Smooth muscle cell (in vitro differentiated cells): ENCODE measurements at regions not wholly inside any gene's neighbourhood (a gene's known extent, or its start where the extent isn't known, plus 50 kb on each side); places are given as distances from the start of the nearest gene placed in this dataset.

Experiments used
- DNase-seq: peaks from one replicate; lab custom pipeline; 2025; ENCODE audit not compliant: unreplicated experiment; lab: John Stamatoyannopoulos, UW
- H2AFZ ChIP-seq: fragments of 200-600 bp; sonication (generic); 2 replicates; pipeline ENCODE4 v1.6.0; 2016; ENCODE audit warnings: antibody characterized with exemption, low read depth, mild to moderate bottlenecking
- H3F3A ChIP-seq: fragments of 200-600 bp; sonication (generic); 2 replicates; pipeline ENCODE4 v1.6.0; 2017; ENCODE audit warnings: antibody characterized with exemption, low read depth
- H3K27ac ChIP-seq: fragments of 200-600 bp; sonication (generic); 2 replicates; pipeline ENCODE4 v1.5.1; 2016; ENCODE audit warnings: low read depth, mild to moderate bottlenecking
- H3K27me3 ChIP-seq: fragments of 200-600 bp; sonication (generic); 2 replicates; pipeline ENCODE4 v1.6.1; 2016; ENCODE audit warnings: low read depth, mild to moderate bottlenecking
- H3K36me3 ChIP-seq: fragments of 200-600 bp; sonication (generic); 2 replicates; pipeline ENCODE4 v1.5.1; 2016; ENCODE audit warnings: low read depth
- H3K4me1 ChIP-seq: fragments of 200-600 bp; sonication (generic); 2 replicates; pipeline ENCODE4 v1.5.1; 2016; ENCODE audit warnings: low read depth
- H3K4me2 ChIP-seq: fragments of 200-600 bp; sonication (generic); 2 replicates; pipeline ENCODE4 v1.6.0; 2016; ENCODE audit warnings: mild to moderate bottlenecking
- H3K4me3 ChIP-seq: fragments of 200-600 bp; sonication (generic); 2 replicates; pipeline ENCODE4 v1.5.1; 2016; ENCODE audit warnings: mild to moderate bottlenecking
- H3K79me2 ChIP-seq: fragments of 200-600 bp; sonication (generic); 2 replicates; pipeline ENCODE4 v1.6.0; 2016; ENCODE audit warnings: low read depth, mild to moderate bottlenecking
- H3K9ac ChIP-seq: fragments of 200-600 bp; sonication (generic); 2 replicates; pipeline ENCODE4 v1.6.0; 2016; ENCODE audit warnings: low read depth
- H3K9me3 ChIP-seq: fragments of 200-600 bp; sonication (generic); replicated peaks from 2 replicates; pipeline ENCODE4 v1.5.1; 2016; ENCODE audit warnings: low read depth
- H4K20me1 ChIP-seq: fragments of 200-600 bp; sonication (generic); 2 replicates; pipeline ENCODE4 v1.6.0; 2016; ENCODE audit warnings: low read depth
- WGBS: methylation state at CpG from one replicate; pipeline ENCODE4 v1.1.7; 2016; ENCODE audit warnings: low lambda C conversion rate; 5-methylcytosine and 5-hydroxymethylcytosine counted together
- TF ChIP-seq, protein P1 (sequence below): fragments of 200-600 bp; sonication (generic); IDR thresholded peaks from 2 replicates; pipeline ENCODE4 v1.5.1; 2017; ENCODE audit warnings: borderline replicate concordance, mild to moderate bottlenecking, antibody characterized with exemption; ENCODE audit not compliant: insufficient read depth, poor library complexity, severe bottlenecking

DNA sequence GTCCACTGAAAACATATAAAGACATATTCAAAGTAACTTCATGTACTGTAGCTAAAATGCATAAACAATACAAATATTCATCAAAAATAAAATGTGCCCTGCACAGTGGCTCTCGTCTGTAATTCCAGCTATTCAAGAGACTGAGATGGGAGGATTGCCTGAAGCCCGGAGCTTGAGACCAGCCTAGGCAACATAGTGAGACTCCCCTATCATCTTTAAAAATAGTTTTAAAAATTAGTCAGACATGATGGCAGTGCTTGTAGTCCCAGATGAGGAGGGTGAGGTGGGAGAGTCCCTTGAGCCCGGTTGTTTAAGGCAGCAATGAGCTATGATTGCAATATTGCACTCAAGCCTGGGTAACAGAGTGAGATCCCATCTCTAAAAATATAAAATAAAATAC is 534.1 kb downstream of the ANXA1 start:
- Histone ChIP-seq H3K4me2 (no peak overlapping the region), H3K36me3 (no peaks in the 10 kb centered on the region), H3K9me3 (no peaks in the 10 kb centered on the region), H3F3A (no peaks in the 10 kb centered on the region), H3K4me1 (peaks cover 5% of the 10 kb centered on the region), H3K27me3 (no peaks in the 10 kb centered on the region), H2AFZ (no peak overlapping the region), H4K20me1 (no peaks in the 10 kb centered on the region), H3K4me3 (no peak overlapping the region), H3K9ac (no peak overlapping the region), H3K27ac (no peak overlapping the region), H3K79me2 (no peaks in the 10 kb centered on the region)
- DNase-seq: no peak
- TF ChIP-seq, protein P1, sequence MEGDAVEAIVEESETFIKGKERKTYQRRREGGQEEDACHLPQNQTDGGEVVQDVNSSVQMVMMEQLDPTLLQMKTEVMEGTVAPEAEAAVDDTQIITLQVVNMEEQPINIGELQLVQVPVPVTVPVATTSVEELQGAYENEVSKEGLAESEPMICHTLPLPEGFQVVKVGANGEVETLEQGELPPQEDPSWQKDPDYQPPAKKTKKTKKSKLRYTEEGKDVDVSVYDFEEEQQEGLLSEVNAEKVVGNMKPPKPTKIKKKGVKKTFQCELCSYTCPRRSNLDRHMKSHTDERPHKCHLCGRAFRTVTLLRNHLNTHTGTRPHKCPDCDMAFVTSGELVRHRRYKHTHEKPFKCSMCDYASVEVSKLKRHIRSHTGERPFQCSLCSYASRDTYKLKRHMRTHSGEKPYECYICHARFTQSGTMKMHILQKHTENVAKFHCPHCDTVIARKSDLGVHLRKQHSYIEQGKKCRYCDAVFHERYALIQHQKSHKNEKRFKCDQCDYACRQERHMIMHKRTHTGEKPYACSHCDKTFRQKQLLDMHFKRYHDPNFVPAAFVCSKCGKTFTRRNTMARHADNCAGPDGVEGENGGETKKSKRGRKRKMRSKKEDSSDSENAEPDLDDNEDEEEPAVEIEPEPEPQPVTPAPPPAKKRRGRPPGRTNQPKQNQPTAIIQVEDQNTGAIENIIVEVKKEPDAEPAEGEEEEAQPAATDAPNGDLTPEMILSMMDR: no peak
- 92% methylated on average over 3 of the region's 3 CpGs for whole genome bisulfite sequencing

DNA sequence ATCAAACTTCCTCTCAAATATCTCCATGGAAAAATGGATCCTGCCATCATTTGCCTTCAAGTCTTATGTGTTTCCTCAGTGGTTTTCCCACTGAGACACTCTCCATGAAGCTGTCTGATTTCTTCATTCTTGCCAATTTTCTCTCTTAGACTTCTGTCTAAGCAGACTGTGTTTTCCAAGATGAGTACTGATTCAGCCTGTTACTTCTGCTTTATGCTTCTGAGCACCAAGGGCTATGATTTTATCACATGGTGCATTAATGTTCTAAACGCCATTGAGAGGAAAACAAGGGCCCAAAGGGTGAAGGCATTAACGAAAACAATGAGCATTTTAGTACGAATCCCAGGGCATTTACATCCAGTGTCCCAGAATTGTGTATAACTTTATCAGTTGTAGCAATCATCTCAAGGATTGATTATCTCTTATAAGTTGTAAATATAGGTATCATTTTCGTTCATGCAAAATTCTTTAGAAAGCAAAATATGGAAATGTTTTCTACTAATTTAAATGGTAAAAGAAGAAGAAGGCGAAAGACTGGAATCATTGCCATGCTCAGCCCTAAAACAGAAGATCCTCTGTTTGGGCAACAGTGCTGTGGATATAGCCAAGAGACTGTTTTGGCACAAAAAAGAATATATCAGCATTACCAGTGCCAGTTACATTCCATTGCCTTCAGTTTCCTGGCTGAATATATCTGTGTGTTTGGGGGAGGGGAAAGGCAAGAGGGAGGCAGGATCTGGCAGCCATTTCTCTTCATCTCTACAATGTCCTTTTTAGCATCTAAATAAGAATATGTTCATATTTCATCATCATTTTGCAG is 537.6 kb downstream of the ANXA1 start:
- Histone ChIP-seq H3K4me1 (peaks cover 5% of the 10 kb centered on the region), H3K27me3 (no peaks in the 10 kb centered on the region), H3F3A (no peaks in the 10 kb centered on the region), H3K36me3 (no peaks in the 10 kb centered on the region), H3K4me2 (no peak overlapping the region), H3K4me3 (no peak overlapping the region), H4K20me1 (no peaks in the 10 kb centered on the region), H2AFZ (no peak overlapping the region), H3K9me3 (no peaks in the 10 kb centered on the region), H3K27ac (no peak overlapping the region), H3K9ac (no peak overlapping the region), H3K79me2 (no peaks in the 10 kb centered on the region)
- TF ChIP-seq, protein P1: no peak
- no peak for DNase-seq
- WGBS: 92% methylated on average over 5 of the region's 5 CpGs

DNA sequence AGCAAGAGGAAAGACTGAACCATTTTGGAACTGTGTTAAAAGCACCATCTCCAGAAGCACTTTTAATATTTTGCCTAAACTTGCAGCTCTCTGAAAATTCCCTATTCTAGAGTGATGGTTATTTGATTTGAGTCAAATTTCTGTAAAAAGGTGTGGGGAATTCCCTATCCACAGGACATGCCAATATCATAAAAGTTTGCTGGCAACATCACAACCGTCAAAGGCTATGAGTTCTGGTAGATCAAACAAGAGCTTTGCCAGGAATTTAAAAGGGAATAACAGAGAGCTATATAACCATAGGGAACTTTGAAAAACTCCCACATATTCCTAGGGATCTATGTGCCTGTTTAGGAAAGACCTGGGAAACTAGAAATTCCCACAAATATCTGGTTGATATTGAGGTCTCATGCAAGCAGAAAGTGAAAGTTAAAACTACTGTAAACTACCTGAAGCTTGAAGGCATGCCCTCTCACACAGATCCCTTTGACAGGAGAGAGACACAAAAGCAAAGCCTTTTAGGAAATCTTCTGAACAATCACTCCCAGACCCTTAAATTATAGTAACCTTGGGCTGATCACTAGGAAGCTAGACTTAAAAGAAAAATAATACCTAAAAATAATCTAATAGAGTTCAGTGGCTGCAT is 549.9 kb downstream of the ANXA1 start:
- Histone ChIP-seq H3K9ac (no peak overlapping the region), H3K4me2 (no peak overlapping the region), H3K4me3 (no peak overlapping the region), H4K20me1 (no peaks in the 10 kb centered on the region), H3F3A (no peaks in the 10 kb centered on the region), H3K4me1 (no peaks in the 10 kb centered on the region), H3K9me3 (no peaks in the 10 kb centered on the region), H3K79me2 (no peaks in the 10 kb centered on the region), H3K27me3 (no peaks in the 10 kb centered on the region), H3K36me3 (no peaks in the 10 kb centered on the region), H3K27ac (no peak overlapping the region), H2AFZ (no peak overlapping the region)
- TF ChIP-seq, protein P1: no peak
- WGBS: 61% methylated on average over 1 of the region's 1 CpG
- no peak for DNase-seq
